Spleen (tissue), 7 donors: ENCODE measurements at regions not wholly inside any gene's neighbourhood (a gene's known extent, or its start where the extent isn't known, plus 50 kb on each side); places are given as distances from the start of the nearest gene placed in this dataset.

Experiments used
- POLR2A ChIP-seq, 3 donors: fragments of 450-650 bp; IDR thresholded peaks; one replicate each; pipeline ENCODE4 v1.5.1; 2017; ENCODE audit warnings: antibody characterized with exemption in 3 of 3, mild to moderate bottlenecking in 1 of 3
- TF ChIP-seq, protein P1 (sequence below), 11 experiments: fragments of 200-600 bp in 7 of 11; fragments of 450-650 bp in 4 of 11; sonication (generic) in 4 of 11; IDR thresholded peaks in 8 of 11; conservative IDR thresholded peaks in 3 of 11; 1 replicate in 7 of 11; 2 replicates in 4 of 11; pipeline versions ENCODE4 v1.4.0 to v1.8.0; 2016 to 2021; ENCODE audit warnings: antibody characterized with exemption in 11 of 11, inconsistent platforms in 4 of 11, mild to moderate bottlenecking in 1 of 11
- donor health status: DM: no; HTN: no; CAD: no; lungs with moderate emphysema.
- donor health status: DM: no; HTN: no; CAD: no.
- donor health status: DM: no; HTN: no; CAD: no.

DNA sequence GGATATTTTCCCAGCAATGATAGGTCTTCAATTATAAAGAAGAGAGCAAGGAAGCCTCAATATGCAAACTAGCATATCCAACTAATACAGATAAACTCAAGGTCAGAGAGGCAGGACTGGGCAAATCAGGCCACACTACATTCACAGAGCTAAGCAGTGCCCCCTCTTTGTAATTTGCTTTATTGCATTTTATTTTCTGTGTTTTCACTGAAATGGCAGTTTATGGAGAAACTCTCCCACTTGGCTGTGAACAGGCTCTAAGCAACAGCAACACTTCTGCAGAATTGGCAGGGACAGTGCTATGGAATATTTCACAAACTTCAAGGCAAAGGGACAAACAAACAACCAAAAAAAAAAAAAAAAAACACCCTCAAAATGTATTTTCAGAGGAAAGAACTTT lies 93.4 kb upstream of the SOD1 start:
- TF ChIP-seq, protein P1, sequence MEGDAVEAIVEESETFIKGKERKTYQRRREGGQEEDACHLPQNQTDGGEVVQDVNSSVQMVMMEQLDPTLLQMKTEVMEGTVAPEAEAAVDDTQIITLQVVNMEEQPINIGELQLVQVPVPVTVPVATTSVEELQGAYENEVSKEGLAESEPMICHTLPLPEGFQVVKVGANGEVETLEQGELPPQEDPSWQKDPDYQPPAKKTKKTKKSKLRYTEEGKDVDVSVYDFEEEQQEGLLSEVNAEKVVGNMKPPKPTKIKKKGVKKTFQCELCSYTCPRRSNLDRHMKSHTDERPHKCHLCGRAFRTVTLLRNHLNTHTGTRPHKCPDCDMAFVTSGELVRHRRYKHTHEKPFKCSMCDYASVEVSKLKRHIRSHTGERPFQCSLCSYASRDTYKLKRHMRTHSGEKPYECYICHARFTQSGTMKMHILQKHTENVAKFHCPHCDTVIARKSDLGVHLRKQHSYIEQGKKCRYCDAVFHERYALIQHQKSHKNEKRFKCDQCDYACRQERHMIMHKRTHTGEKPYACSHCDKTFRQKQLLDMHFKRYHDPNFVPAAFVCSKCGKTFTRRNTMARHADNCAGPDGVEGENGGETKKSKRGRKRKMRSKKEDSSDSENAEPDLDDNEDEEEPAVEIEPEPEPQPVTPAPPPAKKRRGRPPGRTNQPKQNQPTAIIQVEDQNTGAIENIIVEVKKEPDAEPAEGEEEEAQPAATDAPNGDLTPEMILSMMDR (IDR thresholded peaks at IDR 0.05 in 8 of 11, conservative IDR thresholded peaks at IDR 0.05 in 3 of 11) = no peak
- no peak for TF ChIP-seq POLR2A (IDR thresholded peaks at IDR 0.05)
